ENCODE measurements at regions not wholly inside any gene's neighbourhood (a gene's known extent, or its start where the extent isn't known, plus 50 kb on each side); places are given as distances from the start of the nearest gene placed in this dataset.

DNA sequence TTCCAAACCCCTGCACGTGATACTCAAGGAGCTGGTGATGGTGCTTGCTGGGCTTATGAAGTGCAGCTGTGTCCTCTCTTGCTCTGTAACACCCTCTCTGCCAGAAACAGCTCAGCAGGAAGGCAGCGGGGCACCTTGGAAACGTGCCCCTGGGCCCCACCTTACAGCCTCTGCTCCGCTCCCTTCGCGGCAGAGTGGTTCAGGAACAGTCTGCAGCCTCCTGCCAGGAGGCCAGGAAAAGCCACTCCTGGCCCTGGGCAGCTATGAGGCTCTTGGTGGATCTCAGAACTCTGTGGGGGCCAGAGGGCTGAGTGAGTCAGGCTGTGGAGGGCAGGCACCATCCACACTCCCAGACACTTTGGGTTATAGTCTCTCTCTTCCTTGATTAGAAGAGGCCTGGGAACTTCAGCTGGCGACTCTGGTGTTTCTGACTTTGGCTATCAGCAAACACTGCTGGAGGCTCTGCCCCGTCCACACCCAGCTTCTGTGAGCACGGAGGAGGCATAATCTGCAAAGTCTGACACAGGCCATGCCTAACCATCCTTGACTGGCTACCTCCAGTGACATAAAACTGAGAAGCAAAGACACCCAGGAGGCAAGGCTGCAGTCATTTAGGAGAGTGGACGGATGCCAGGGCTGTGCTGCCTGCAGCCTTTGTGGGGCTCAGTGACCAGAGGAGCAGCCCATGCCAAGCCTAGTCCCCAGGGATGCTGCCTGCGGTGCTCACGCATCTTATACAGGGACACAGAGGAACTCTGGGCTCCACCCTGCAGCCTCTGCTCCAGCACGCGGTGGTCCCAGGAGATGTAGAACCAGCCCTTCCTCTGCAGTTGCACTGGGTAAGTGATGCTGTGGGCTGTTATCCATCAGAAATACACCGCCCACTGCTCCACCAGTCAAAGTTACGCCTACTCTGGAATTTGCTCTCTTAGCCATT lies 65.3 kb downstream of the METRNL start:
- Mint-ChIP-seq H3K4me1 (ENCODE audit: low read depth) (peaks cover 24% of the 10 kb centered on the region), H3K27me3 (ENCODE audit: low read depth) (peaks cover 13% of the 10 kb centered on the region)

GRCh38 chr17:83145358-83145738 lies 65.9 kb downstream of the METRNL start:
- peaks cover 26% of the 10 kb centered on the region for H3K4me1 Mint-ChIP-seq (ENCODE audit: low read depth)
- H3K36me3 Mint-ChIP-seq (ENCODE audit: low read depth): peaks cover 2% of the 10 kb centered on the region
- peaks cover 5% of the 10 kb centered on the region for H3K9me3 Mint-ChIP-seq
- peaks cover 13% of the 10 kb centered on the region for H3K27me3 Mint-ChIP-seq (ENCODE audit: low read depth)
- H3K4me3 Mint-ChIP-seq: no peak overlapping the region
- DNase-seq (ENCODE audit: low spot score): peak; percentile 3
- H3K27ac Mint-ChIP-seq: no peak overlapping the region

More for the DNA sequence above, 65.3 kb downstream of the METRNL start:
- peak; percentile 3 for DNase-seq (ENCODE audit: low spot score)
- H3K36me3 Mint-ChIP-seq (ENCODE audit: low read depth): peaks cover 2% of the 10 kb centered on the region
- H3K27ac Mint-ChIP-seq: no peak overlapping the region
- peaks cover 5% of the 10 kb centered on the region for H3K9me3 Mint-ChIP-seq
- no peak overlapping the region for H3K4me3 Mint-ChIP-seq

GRCh38 chr17:83145831-83146230 lies 66.4 kb downstream of the METRNL start:
- peaks cover 5% of the 10 kb centered on the region for H3K9me3 Mint-ChIP-seq
- H3K36me3 Mint-ChIP-seq (ENCODE audit: low read depth): peaks cover 2% of the 10 kb centered on the region
- DNase-seq (ENCODE audit: low spot score): peak; percentile 2
- H3K27me3 Mint-ChIP-seq (ENCODE audit: low read depth): peaks cover 8% of the 10 kb centered on the region
- peaks cover 26% of the 10 kb centered on the region for H3K4me1 Mint-ChIP-seq (ENCODE audit: low read depth)
- no peak overlapping the region for H3K4me3 Mint-ChIP-seq
- H3K27ac Mint-ChIP-seq: no peak overlapping the region

GRCh38 chr17:83146347-83146746 lies 66.9 kb downstream of the METRNL start:
- Mint-ChIP-seq H3K4me1 (ENCODE audit: low read depth) (peaks cover 26% of the 10 kb centered on the region), H3K27me3 (ENCODE audit: low read depth) (peaks cover 5% of the 10 kb centered on the region), H3K27ac (no peak overlapping the region), H3K36me3 (ENCODE audit: low read depth) (peaks cover 2% of the 10 kb centered on the region), H3K4me3 (no peak overlapping the region), H3K9me3 (peaks cover 5% of the 10 kb centered on the region)
- DNase-seq (ENCODE audit: low spot score): no peak

- Mint-ChIP-seq H3K36me3 (ENCODE audit: low read depth) (peaks cover 2% of the 10 kb centered on the region), H3K27ac (no peak overlapping the region), H3K27me3 (ENCODE audit: low read depth) (peaks cover 1% of the 10 kb centered on the region), H3K9me3 (peaks cover under 1% of the 10 kb centered on the region), H3K4me3 (peak overlapping the region; percentile 40), H3K4me1 (ENCODE audit: low read depth) (peaks cover 26% of the 10 kb centered on the region)
- DNase-seq (ENCODE audit: low spot score): no peak
These were observed 67.9 kb downstream of the METRNL start for GRCh38 chr17:83147280-83147679.

DNA sequence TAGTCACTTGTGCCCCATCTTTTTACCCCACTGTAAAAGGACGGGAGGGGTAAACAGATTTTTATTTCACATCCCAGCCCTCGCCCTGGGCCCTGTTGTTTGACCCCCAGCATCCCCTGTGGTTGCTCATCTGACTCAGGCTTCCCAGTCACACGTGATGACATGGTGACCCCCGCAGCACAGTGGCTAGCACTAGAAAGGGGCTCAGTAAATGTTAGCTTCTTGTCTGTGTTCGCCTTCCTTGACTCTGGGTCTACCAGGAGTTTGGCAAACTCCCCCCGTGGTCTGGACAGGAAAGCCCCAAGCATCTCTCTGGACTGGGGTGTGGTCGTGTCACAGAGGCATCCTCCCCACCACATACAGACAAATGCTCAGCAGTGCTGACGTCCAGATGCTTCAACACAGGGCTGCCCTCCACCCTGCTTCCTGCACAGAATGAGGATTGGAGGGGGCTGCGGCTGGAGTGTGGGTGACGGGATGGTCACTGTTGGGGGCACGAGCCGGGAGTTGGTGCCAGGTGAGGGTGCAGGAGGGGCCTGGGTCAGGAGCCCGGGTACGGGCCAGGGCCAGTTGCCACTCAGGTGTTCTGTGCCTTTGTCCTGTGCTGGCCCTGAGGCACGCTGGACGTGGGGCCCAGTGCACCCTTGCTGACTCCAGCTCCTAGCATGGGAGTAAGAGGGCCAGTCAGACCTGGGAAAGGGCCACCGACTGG lies 69.1 kb downstream of the METRNL start:
- H3K4me1 Mint-ChIP-seq (ENCODE audit: low read depth): peaks cover 26% of the 10 kb centered on the region

GRCh38 chr17:83149029-83149725 lies 69.8 kb downstream of the METRNL start:
- Mint-ChIP-seq H3K27me3 (ENCODE audit: low read depth) (no peaks in the 10 kb centered on the region), H3K4me1 (ENCODE audit: low read depth) (peaks cover 26% of the 10 kb centered on the region), H3K27ac (no peak overlapping the region)

More for the DNA sequence above, 69.1 kb downstream of the METRNL start:
- DNase-seq (ENCODE audit: low spot score): no peak
- Mint-ChIP-seq H3K36me3 (ENCODE audit: low read depth) (peaks cover 2% of the 10 kb centered on the region), H3K27me3 (ENCODE audit: low read depth) (no peaks in the 10 kb centered on the region), H3K27ac (no peak overlapping the region), H3K4me3 (no peak overlapping the region), H3K9me3 (no peaks in the 10 kb centered on the region)

DNA sequence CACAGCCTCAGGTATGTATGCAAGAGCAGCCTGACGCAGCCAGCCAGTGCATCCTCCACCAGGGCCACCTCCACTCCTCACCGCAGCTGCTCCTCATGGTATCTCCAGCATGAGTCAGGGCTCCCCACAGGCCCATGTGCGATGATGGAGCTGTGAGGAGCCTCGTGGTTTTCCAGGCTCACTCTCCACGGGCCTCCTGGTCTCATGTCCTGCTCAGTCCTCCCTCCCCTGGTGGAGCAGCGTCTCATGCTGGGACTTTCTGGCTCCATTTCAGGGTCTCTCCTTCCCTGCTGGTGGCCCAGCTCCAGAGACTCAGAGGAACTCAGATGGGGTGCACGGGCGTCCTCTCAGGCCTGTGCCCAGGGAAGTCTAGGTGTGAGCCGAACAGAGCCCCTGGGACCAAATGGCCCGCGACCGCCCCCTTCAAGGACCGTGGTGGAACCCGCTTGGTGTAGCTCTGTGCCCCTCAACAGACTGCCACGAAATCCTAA lies 70.4 kb downstream of the METRNL start:
- Mint-ChIP-seq H3K36me3 (ENCODE audit: low read depth) (peaks cover 2% of the 10 kb centered on the region), H3K27me3 (ENCODE audit: low read depth) (no peaks in the 10 kb centered on the region), H3K9me3 (no peaks in the 10 kb centered on the region), H3K4me1 (ENCODE audit: low read depth) (peaks cover 26% of the 10 kb centered on the region), H3K4me3 (no peak overlapping the region), H3K27ac (no peak overlapping the region)
- no peak for DNase-seq (ENCODE audit: low spot score)

More at GRCh38 chr17:83149029-83149725, 69.8 kb downstream of the METRNL start:
- H3K36me3 Mint-ChIP-seq (ENCODE audit: low read depth): peaks cover 2% of the 10 kb centered on the region
- H3K4me3 Mint-ChIP-seq: no peak overlapping the region
- H3K9me3 Mint-ChIP-seq: no peaks in the 10 kb centered on the region
- no peak for DNase-seq (ENCODE audit: low spot score)

GRCh38 chr17:83150369-83151055 lies 71.1 kb downstream of the METRNL start:
- Mint-ChIP-seq H3K36me3 (ENCODE audit: low read depth) (peaks cover 2% of the 10 kb centered on the region), H3K4me3 (no peak overlapping the region), H3K9me3 (no peaks in the 10 kb centered on the region), H3K4me1 (ENCODE audit: low read depth) (peaks cover 28% of the 10 kb centered on the region), H3K27me3 (ENCODE audit: low read depth) (peaks cover 2% of the 10 kb centered on the region), H3K27ac (no peak overlapping the region)
- no peak for DNase-seq (ENCODE audit: low spot score)

DNA sequence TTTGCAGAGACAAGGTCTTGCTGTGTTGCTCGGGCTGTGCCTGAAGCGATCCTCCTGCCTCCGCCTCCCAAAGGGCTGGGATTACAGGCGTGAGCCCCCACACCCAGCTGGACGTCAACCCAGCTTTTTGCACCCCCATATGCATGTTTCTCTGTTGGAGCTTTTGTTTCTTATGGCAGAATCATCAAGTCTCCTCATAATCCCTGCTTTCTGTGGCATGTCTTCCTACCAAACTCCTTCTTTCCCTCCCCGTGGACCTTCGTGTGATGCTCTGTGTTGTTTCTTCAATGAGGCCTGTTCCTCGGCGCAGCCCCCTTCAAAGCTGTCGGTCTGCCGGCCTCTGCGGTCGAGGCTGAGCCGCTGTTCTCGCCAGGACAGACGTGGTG lies 71.6 kb downstream of the METRNL start:
- no peak overlapping the region for H3K27ac Mint-ChIP-seq
- H3K9me3 Mint-ChIP-seq: no peaks in the 10 kb centered on the region
- peaks cover 2% of the 10 kb centered on the region for H3K36me3 Mint-ChIP-seq (ENCODE audit: low read depth)
- no peak overlapping the region for H3K4me3 Mint-ChIP-seq
- H3K4me1 Mint-ChIP-seq (ENCODE audit: low read depth): peaks cover 29% of the 10 kb centered on the region
- DNase-seq (ENCODE audit: low spot score): no peak
- H3K27me3 Mint-ChIP-seq (ENCODE audit: low read depth): peaks cover 3% of the 10 kb centered on the region

DNA sequence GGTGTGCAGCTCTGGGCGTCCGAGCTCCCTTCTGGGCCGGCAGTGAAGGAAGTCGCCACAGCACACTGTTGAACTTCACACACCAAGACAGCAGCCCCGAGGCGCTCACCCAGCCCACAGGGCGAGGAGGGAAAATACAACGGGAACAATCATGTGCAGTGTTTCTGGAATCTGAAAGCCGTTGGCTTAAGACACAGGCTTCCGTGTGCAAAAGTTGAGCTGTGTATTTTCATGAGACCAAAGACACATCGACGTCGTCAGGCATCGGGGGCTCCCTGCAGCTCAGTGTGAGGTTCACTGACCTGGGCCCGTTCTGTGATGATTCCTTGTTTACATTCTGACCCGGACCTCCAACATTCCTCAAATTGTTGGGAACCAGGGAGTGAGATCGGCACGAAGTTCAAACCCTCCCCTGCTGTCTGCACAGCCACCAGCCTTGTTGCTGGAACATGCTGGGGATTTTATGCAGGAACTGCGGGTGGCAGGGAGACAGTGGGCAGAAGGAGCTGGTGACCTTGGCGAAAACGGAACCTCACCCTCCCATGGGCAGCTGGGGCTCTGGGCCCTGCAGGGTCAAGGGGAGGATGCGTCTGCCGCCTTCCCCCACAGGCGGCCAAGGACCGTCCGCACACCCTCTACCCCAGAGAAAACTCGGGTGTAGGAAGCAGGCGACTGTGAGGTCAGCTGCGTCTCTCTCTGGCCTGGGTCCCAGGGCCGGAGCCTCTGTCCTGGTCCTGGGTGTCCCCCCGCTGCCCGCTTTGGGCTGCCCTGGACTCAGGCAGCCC lies 72.2 kb downstream of the METRNL start:
- peaks cover 24% of the 10 kb centered on the region for H3K4me1 Mint-ChIP-seq (ENCODE audit: low read depth)
- H3K36me3 Mint-ChIP-seq (ENCODE audit: low read depth): peaks cover 2% of the 10 kb centered on the region
- DNase-seq (ENCODE audit: low spot score): no peak
- peaks cover 3% of the 10 kb centered on the region for H3K27me3 Mint-ChIP-seq (ENCODE audit: low read depth)
- no peak overlapping the region for H3K27ac Mint-ChIP-seq
- no peak overlapping the region for H3K4me3 Mint-ChIP-seq
- no peaks in the 10 kb centered on the region for H3K9me3 Mint-ChIP-seq

GRCh38 chr17:83152227-83152744 lies 72.9 kb downstream of the METRNL start:
- no peaks in the 10 kb centered on the region for H3K36me3 Mint-ChIP-seq (ENCODE audit: low read depth)
- DNase-seq (ENCODE audit: low spot score): no peak
- H3K27me3 Mint-ChIP-seq (ENCODE audit: low read depth): peaks cover 3% of the 10 kb centered on the region
- H3K4me1 Mint-ChIP-seq (ENCODE audit: low read depth): peaks cover 18% of the 10 kb centered on the region
- no peaks in the 10 kb centered on the region for H3K9me3 Mint-ChIP-seq
- H3K27ac Mint-ChIP-seq: no peak overlapping the region
- H3K4me3 Mint-ChIP-seq: no peak overlapping the region

All from T-helper 2 cell treated with Interferon-gamma antibody and Interleukin-4, amounts not matched to agents 5 μg/mL and 100 μg/mL, for 36 hours (primary cell).